Osteocyte (in vitro differentiated cells): ENCODE measurements at regions not wholly inside any gene's neighbourhood (a gene's known extent, or its start where the extent isn't known, plus 50 kb on each side); places are given as distances from the start of the nearest gene placed in this dataset.

Experiments used
- DNase-seq: peaks from one replicate; pipeline ENCODE4 v3.0.0; 2021; ENCODE audit warnings: mixed read lengths; ENCODE audit not compliant: unreplicated experiment; ENCODE audit errors: extremely low spot score
- H3K27ac Mint-ChIP-seq: one replicate; pipeline ENCODE4 v1.8.0; 2021; ENCODE audit warnings: mild to moderate bottlenecking, mixed read lengths; ENCODE audit not compliant: unreplicated experiment
- H3K27me3 Mint-ChIP-seq: one replicate; pipeline ENCODE4 v1.8.0; 2021; ENCODE audit warnings: mixed read lengths; ENCODE audit not compliant: unreplicated experiment
- H3K36me3 Mint-ChIP-seq: one replicate; pipeline ENCODE4 v1.8.0; 2021; ENCODE audit warnings: mixed read lengths; ENCODE audit not compliant: unreplicated experiment
- H3K4me1 Mint-ChIP-seq: one replicate; pipeline ENCODE4 v1.8.0; 2021; ENCODE audit warnings: mixed read lengths; ENCODE audit not compliant: unreplicated experiment
- H3K4me3 Mint-ChIP-seq: one replicate; pipeline ENCODE4 v1.8.0; 2021; ENCODE audit warnings: mild to moderate bottlenecking, moderate library complexity, mixed read lengths; ENCODE audit not compliant: unreplicated experiment
- H3K9me3 Mint-ChIP-seq: one replicate; pipeline ENCODE4 v1.8.0; 2021; ENCODE audit warnings: mixed read lengths; ENCODE audit not compliant: unreplicated experiment
- CTCF ChIP-seq: fragments of 200-600 bp; sonication (generic); IDR thresholded peaks from 2 replicates; pipeline ENCODE4 v1.5.0; 2021; ENCODE audit warnings: antibody characterized with exemption, mild to moderate bottlenecking, moderate library complexity

- H3K4me3 Mint-ChIP-seq: no peak overlapping the region
- no peak for TF ChIP-seq CTCF
- peaks cover 14% of the 10 kb centered on the region for H3K9me3 Mint-ChIP-seq
- H3K4me1 Mint-ChIP-seq: no peaks in the 10 kb centered on the region
- no peak overlapping the region for H3K27ac Mint-ChIP-seq
- no peaks in the 10 kb centered on the region for H3K27me3 Mint-ChIP-seq
- no peak for DNase-seq
- H3K36me3 Mint-ChIP-seq: no peaks in the 10 kb centered on the region
Observed at GRCh38 chr10:85448716-85449115, 917.9 kb downstream of the GRID1 start.

GRCh38 chr10:85454386-85454785, 912.2 kb downstream of the GRID1 start:
- no peak for TF ChIP-seq CTCF
- Mint-ChIP-seq H3K9me3 (peaks cover 31% of the 10 kb centered on the region), H3K27ac (no peak overlapping the region), H3K4me1 (no peaks in the 10 kb centered on the region), H3K36me3 (no peaks in the 10 kb centered on the region), H3K4me3 (no peak overlapping the region), H3K27me3 (no peaks in the 10 kb centered on the region)
- DNase-seq: no peak

GRCh38 chr10:85457191-85457590, 909.4 kb downstream of the GRID1 start:
- Mint-ChIP-seq H3K27me3 (no peaks in the 10 kb centered on the region), H3K9me3 (peaks cover 26% of the 10 kb centered on the region), H3K4me1 (no peaks in the 10 kb centered on the region), H3K4me3 (no peak overlapping the region), H3K27ac (no peak overlapping the region), H3K36me3 (no peaks in the 10 kb centered on the region)
- no peak for TF ChIP-seq CTCF
- DNase-seq: no peak

GRCh38 chr10:85458324-85458723, 908.3 kb downstream of the GRID1 start:
- Mint-ChIP-seq H3K4me1 (no peaks in the 10 kb centered on the region), H3K36me3 (no peaks in the 10 kb centered on the region), H3K9me3 (peaks cover 26% of the 10 kb centered on the region), H3K27ac (no peak overlapping the region), H3K27me3 (no peaks in the 10 kb centered on the region), H3K4me3 (no peak overlapping the region)
- DNase-seq: no peak
- TF ChIP-seq CTCF: no peak

GRCh38 chr10:85459906-85460305, 906.7 kb downstream of the GRID1 start:
- peaks cover 17% of the 10 kb centered on the region for H3K9me3 Mint-ChIP-seq

More at GRCh38 chr10:85459906-85460305, 906.7 kb downstream of the GRID1 start:
- Mint-ChIP-seq H3K4me1 (no peaks in the 10 kb centered on the region), H3K4me3 (no peak overlapping the region), H3K36me3 (no peaks in the 10 kb centered on the region), H3K27me3 (no peaks in the 10 kb centered on the region), H3K27ac (no peak overlapping the region)
- TF ChIP-seq CTCF: no peak
- no peak for DNase-seq
